Small intestine (tissue), 7 donors: ENCODE measurements at regions not wholly inside any gene's neighbourhood (a gene's known extent, or its start where the extent isn't known, plus 50 kb on each side); places are given as distances from the start of the nearest gene placed in this dataset.

Source experiments
- DNase-seq, 2 donors: peaks; one replicate each; pipeline versions ENCODE4 v3.0.0 to v3.0.0-alpha.2; 2013
- FAIRE-seq: peaks from 2 replicates; lab custom pipeline; 2012; peaks lifted over from hg19 to GRCh38; lab: Jason Lieb, UNC
- H3K27ac ChIP-seq, 3 donors: one replicate each; pipeline ENCODE4 v1.5.1; 2013; ENCODE audit warnings: low read length in 2 of 3, mild to moderate bottlenecking in 2 of 3, control low read depth in 1 of 3, inconsistent platforms in 1 of 3, low read depth in 1 of 3, moderate library complexity in 1 of 3
- H3K27me3 ChIP-seq, 3 donors: one replicate each; pipeline ENCODE4 v1.6.1; 2013; ENCODE audit warnings: low read length in 3 of 3, inconsistent platforms in 1 of 3; ENCODE audit not compliant: control insufficient read depth in 3 of 3, insufficient read depth in 3 of 3
- H3K36me3 ChIP-seq, 3 donors: one replicate each; pipeline ENCODE4 v1.6.1; 2013; ENCODE audit warnings: low read length in 3 of 3, inconsistent platforms in 1 of 3, low read depth in 1 of 3, mild to moderate bottlenecking in 1 of 3, moderate library complexity in 1 of 3; ENCODE audit not compliant: control insufficient read depth in 3 of 3, insufficient read depth in 2 of 3
- H3K4me1 ChIP-seq, 3 donors: one replicate each; pipeline ENCODE4 v1.6.1; 2013; ENCODE audit warnings: low read length in 2 of 3, inconsistent platforms in 1 of 3, low read depth in 1 of 3, mild to moderate bottlenecking in 1 of 3, moderate library complexity in 1 of 3; ENCODE audit not compliant: control insufficient read depth in 3 of 3, insufficient read depth in 2 of 3
- H3K4me3 ChIP-seq, 3 donors: one replicate each; pipeline ENCODE4 v1.5.1; 2013; ENCODE audit warnings: low read length in 3 of 3, control low read depth in 1 of 3, inconsistent platforms in 1 of 3, low read depth in 1 of 3, mild to moderate bottlenecking in 1 of 3, moderate library complexity in 1 of 3
- H3K9me3 ChIP-seq, 2 donors: one replicate each; pipeline ENCODE4 v1.6.1; 2013; ENCODE audit warnings: low read depth in 1 of 2, low read length in 1 of 2; ENCODE audit not compliant: control insufficient read depth in 2 of 2, insufficient read depth in 1 of 2
- WGBS, 3 donors: extraction: QIAGEN DNeasy Blood & Tissue Kit; methylation state at CpG; one replicate each; pipeline ENCODE4 v1.1.7; 2013; 5-methylcytosine and 5-hydroxymethylcytosine counted together
- donor health status: healthy with polysubstance abuse.
- donor health status: control.
- donor health status: control.
- donor health status: Bipolar disorder and iron deficiency.
- donor health status: healthy.

- Histone ChIP-seq H3K27ac (no peak overlapping the region), H3K27me3 (no peaks in the 10 kb centered on the region), H3K4me1 (no peaks in the 10 kb centered on the region), H3K4me3 (no peak overlapping the region), H3K9me3 (peaks cover 0 to 6% of the 10 kb centered on the region in 2 donors), H3K36me3 (no peaks in the 10 kb centered on the region)
- 80 to 84% (median 83%) methylated on average over 5 of the region's 5 CpGs for WGBS, 3 donors
- no peak for FAIRE-seq
- no peak for DNase-seq
These were observed 481.6 kb downstream of the TNS3 start for GRCh38 chr7:47100148-47100816.

DNA sequence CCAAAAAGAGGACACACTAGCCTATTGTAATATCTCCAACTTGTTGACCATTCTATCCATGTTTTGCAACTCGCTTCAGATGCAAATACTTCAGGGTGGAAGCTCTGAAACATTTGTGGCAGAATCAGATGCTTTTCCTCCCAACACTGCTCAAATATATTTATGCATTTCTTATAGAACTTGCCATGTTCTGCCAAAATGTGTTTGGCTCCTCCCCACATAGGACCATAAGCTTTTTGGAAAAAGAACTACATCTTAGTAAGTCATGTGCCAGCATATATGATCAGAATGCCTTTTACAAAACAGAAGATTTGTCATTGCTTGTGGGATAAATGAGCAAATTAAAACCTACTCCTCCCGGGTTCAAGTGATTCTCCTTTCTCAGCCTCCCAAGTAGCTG is 484.5 kb downstream of the TNS3 start:
- Histone ChIP-seq H3K27me3 (no peaks in the 10 kb centered on the region), H3K4me3 (no peak overlapping the region), H3K36me3 (no peaks in the 10 kb centered on the region), H3K9me3 (peaks cover 0 to 6% of the 10 kb centered on the region in 2 donors), H3K4me1 (no peaks in the 10 kb centered on the region), H3K27ac (no peak overlapping the region)
- no peak for FAIRE-seq
- DNase-seq: no peak
- WGBS, 3 donors: 91 to 97% (median 92%) methylated on average over 2 of the region's 2 CpGs

DNA sequence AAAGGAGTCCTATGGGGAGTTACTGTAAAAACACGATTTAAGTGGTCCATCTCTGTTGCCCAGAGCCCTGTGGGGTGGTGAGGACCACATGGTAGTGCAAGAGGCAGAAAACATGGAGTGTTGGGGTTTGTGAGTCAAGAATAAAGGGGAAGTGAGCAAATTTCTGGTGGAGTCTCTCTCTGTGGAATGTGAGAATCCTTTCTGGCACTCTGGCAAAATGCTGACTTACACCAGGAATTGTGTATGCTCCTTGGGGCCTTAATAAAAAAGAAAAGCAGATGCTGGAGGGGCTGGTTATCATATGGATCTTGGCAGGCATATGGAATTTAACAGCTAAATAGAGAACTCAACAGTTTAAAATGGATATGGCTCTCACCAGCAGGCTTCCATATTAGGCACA is 486.0 kb downstream of the TNS3 start:
- H3K27ac ChIP-seq: no peak overlapping the region
- WGBS, 3 donors: 32 to 77% (median 45%) methylated on average over 1 of the region's 1 CpG
- H3K9me3 ChIP-seq: peaks cover 0 to under 1% of the 10 kb centered on the region in 2 donors
- DNase-seq (no peak), FAIRE-seq (no peak)
- no peaks in the 10 kb centered on the region for H3K4me1 ChIP-seq
- no peaks in the 10 kb centered on the region for H3K27me3 ChIP-seq
- H3K4me3 ChIP-seq: no peak overlapping the region
- no peaks in the 10 kb centered on the region for H3K36me3 ChIP-seq

- no peaks in the 10 kb centered on the region for H3K9me3 ChIP-seq
- no peak for FAIRE-seq
These were observed 487.4 kb downstream of the TNS3 start for GRCh38 chr7:47094462-47094861.

GRCh38 chr7:47093320-47094234 is 488.3 kb downstream of the TNS3 start:
- H3K4me3 ChIP-seq: no peak overlapping the region
- H3K27me3 ChIP-seq: no peaks in the 10 kb centered on the region
- FAIRE-seq (no peak), DNase-seq (no peak)
- H3K36me3 ChIP-seq: no peaks in the 10 kb centered on the region
- 82 to 87% (median 84%) methylated on average over 7 of the region's 7 CpGs for WGBS, 3 donors
- no peaks in the 10 kb centered on the region for H3K4me1 ChIP-seq
- H3K27ac ChIP-seq: no peak overlapping the region
- no peaks in the 10 kb centered on the region for H3K9me3 ChIP-seq

More at GRCh38 chr7:47094462-47094861, 487.4 kb downstream of the TNS3 start:
- 86 to 93% (median 89%) methylated on average over 7 of the region's 7 CpGs for WGBS, 3 donors
- no peaks in the 10 kb centered on the region for H3K27me3 ChIP-seq
- no peak overlapping the region for H3K4me3 ChIP-seq
- no peak overlapping the region for H3K27ac ChIP-seq
- H3K4me1 ChIP-seq: no peaks in the 10 kb centered on the region
- no peaks in the 10 kb centered on the region for H3K36me3 ChIP-seq
- no peak for DNase-seq

- H3K4me3 ChIP-seq: no peak overlapping the region
- H3K27me3 ChIP-seq: no peaks in the 10 kb centered on the region
- H3K36me3 ChIP-seq: no peaks in the 10 kb centered on the region
- H3K9me3 ChIP-seq: no peaks in the 10 kb centered on the region
- FAIRE-seq (no peak), DNase-seq (no peak)
- no peaks in the 10 kb centered on the region for H3K4me1 ChIP-seq
- no peak overlapping the region for H3K27ac ChIP-seq
These were observed 489.6 kb downstream of the TNS3 start for GRCh38 chr7:47092336-47092735.

GRCh38 chr7:47091141-47091540 is 490.8 kb downstream of the TNS3 start:
- Histone ChIP-seq H3K27me3 (no peaks in the 10 kb centered on the region), H3K4me3 (no peak overlapping the region), H3K36me3 (no peaks in the 10 kb centered on the region), H3K9me3 (no peaks in the 10 kb centered on the region), H3K27ac (no peak overlapping the region), H3K4me1 (no peaks in the 10 kb centered on the region)
- FAIRE-seq (no peak), DNase-seq (no peak)
- WGBS, 3 donors: 68 to 81% (median 78%) methylated on average over 3 of the region's 3 CpGs

DNA sequence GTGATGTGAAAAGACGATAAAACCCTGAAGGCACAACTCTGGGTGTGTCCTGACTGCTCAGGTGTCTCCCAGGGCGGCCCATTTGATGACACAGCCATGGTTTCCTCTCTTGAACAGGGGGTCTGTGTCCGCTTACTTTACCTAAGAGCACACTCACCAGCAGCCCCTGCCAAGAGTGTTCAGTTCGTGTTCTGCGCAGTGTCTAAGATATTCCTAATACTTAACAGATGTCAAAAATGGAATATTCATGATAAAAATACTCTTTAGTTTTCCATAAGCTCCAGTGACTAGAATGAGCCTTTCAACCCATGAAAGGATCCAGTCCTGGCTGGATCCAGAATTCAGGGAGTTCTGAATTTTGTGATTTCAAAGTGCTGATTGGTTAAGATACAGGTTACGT is 492.4 kb downstream of the TNS3 start:
- DNase-seq (no peak), FAIRE-seq (no peak)
- no peak overlapping the region for H3K4me3 ChIP-seq
- no peaks in the 10 kb centered on the region for H3K4me1 ChIP-seq
- H3K9me3 ChIP-seq: no peaks in the 10 kb centered on the region
- H3K36me3 ChIP-seq: no peaks in the 10 kb centered on the region
- H3K27me3 ChIP-seq: no peaks in the 10 kb centered on the region
- no peak overlapping the region for H3K27ac ChIP-seq
- WGBS, 3 donors: 75 to 85% (median 78%) methylated on average over 6 of the region's 6 CpGs
